GM18519 (cell line): ENCODE measurements at regions not wholly inside any gene's neighbourhood (a gene's known extent, or its start where the extent isn't known, plus 50 kb on each side); places are given as distances from the start of the nearest gene placed in this dataset.

Source experiments
- ATAC-seq: cut with Tn5 transposase; IDR thresholded peaks from one replicate; pipeline ENCODE4 v1.9.1; 2021; ENCODE audit warnings: mild to moderate bottlenecking, moderate library complexity; ENCODE audit not compliant: unreplicated experiment, low FRiP score

- no peak for ATAC-seq
These were observed 205.0 kb upstream of the PDE5A start for GRCh38 chr4:119833611-119834010.

- no peak for ATAC-seq
These were observed 204.2 kb upstream of the PDE5A start for GRCh38 chr4:119832776-119833175.

GRCh38 chr4:119829326-119829725 is 200.7 kb upstream of the PDE5A start:
- no peak for ATAC-seq

GRCh38 chr4:119825696-119826095 is 197.1 kb upstream of the PDE5A start:
- no peak for ATAC-seq

DNA sequence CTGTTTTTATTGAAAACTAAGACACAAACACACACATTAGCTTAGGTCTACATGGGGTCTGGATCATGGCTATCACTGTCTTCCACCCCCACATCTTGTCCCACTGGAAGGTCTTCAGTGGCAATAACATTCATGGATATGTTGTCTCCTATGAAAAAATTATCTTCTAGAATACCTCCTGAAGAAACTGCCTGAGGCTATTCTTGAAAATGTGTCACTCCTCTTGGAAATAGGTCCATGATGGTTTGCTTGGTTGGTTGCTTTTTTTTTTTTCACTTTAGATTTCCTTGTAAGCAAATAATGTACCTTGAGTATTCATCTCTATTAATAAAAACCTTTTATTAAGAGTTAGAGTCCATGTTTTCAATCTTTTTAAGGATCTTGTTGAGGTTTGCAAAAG is 195.3 kb upstream of the PDE5A start:
- ATAC-seq: no peak

DNA sequence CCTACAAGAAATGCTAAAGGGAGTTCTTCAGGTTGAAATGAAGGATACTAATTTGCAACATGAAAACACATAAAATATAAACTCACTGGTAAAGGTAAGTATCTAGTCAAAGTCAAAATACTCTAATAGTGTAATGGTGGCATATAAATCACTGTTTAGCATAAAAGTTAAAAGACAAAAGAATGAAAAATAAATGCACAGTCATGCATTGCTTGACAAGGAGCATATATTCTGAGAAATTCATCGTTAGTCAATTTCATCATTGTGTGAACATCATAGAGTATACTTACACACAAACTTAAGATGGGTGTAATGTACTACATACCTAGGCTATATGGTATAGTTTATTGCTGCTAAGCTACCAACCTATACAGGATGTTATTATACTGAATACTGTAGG is 194.4 kb upstream of the PDE5A start:
- no peak for ATAC-seq

GRCh38 chr4:119816473-119816872 is 187.9 kb upstream of the PDE5A start:
- no peak for ATAC-seq

- ATAC-seq: no peak
These were observed 181.4 kb upstream of the PDE5A start for GRCh38 chr4:119810001-119810400.

GRCh38 chr4:119804404-119804803 is 175.8 kb upstream of the PDE5A start:
- no peak for ATAC-seq

GRCh38 chr4:119797238-119797894 is 168.8 kb upstream of the PDE5A start:
- ATAC-seq: no peak

- no peak for ATAC-seq
These were observed 167.5 kb upstream of the PDE5A start for GRCh38 chr4:119795986-119796578.

DNA sequence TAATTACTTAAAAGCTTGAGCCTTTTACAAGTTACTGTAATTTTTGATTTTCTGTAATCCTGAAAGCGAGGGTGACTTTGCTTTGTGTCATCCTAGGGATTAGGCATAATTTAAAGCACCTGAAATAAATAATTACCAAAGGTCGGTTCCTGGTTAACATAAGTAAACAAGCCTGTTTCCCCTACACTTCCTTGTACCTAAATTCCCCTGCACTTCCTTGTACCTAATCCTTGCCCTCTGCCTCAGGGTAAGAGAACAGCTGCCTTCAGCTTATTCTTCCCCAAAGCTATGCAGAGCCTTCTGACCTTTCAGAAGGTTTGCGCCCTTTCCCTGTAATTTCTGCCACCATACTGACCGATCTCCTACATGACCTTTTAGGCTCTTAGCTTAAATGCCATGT is 166.1 kb upstream of the PDE5A start:
- no peak for ATAC-seq

GRCh38 chr4:119794113-119794512 is 165.5 kb upstream of the PDE5A start:
- ATAC-seq: no peak

DNA sequence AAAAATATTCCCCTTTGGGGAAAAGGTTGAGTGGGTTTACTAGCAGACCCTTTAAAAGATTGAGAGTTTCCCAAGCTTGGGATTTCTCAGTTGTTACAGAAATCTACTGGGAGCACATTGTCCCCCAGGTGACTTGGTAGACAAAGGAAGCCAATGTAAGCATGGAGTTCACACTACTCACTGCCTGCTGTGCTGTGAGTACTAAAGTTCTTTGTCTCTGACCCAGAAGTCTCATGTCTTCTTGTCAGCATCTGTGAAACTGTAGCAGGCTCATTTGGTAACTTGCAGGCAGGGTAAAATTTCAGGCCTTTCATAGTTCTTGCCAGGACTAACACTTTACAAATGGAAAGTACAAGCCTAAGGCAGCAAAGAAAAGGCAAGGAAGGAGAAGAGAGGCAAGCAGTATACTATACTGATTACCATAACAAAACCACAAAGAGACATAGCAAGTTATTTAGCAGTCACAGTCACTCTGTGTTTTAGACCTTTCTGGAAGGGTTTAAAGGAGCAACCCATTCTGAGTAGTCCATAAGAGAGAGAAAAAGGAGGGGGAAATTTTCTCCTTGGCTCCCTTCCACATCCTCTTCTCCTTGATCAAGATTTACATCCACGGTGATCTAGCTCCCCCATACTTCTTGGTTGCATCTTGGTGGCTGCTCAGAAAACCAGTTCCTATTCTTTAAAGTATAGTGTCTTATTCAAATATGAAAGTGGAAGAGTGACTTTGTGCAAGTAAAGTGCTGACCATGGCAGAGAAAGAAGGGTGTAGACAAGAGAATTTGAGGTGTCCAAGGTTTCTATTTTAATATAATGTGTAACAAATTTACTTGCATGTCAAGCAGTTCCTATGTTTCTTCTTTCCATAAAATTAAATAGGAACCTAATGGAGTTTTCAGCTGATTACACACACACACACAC is 160.0 kb upstream of the PDE5A start:
- ATAC-seq: no peak

DNA sequence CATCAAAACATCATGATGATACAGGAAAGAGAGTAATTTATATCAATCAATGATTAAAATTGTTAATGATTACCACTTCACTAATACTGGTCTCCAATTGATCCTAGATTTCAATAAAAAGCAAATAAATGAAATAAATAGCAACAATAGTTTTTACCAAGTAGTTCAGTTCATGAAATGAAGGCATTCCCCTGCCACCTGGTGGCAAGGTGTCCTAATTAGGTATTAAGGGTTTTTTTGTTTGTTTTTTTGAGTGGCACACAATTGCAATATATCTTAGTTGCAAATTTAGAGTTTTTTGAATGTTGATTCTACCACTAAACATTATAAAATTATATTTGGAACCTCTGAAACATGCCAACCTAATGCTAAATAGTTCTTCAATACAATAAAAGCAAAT is 157.4 kb upstream of the PDE5A start:
- no peak for ATAC-seq

GRCh38 chr4:119783189-119783983 is 154.8 kb upstream of the PDE5A start:
- no peak for ATAC-seq

GRCh38 chr4:119781044-119781443 is 152.4 kb upstream of the PDE5A start:
- ATAC-seq: no peak

DNA sequence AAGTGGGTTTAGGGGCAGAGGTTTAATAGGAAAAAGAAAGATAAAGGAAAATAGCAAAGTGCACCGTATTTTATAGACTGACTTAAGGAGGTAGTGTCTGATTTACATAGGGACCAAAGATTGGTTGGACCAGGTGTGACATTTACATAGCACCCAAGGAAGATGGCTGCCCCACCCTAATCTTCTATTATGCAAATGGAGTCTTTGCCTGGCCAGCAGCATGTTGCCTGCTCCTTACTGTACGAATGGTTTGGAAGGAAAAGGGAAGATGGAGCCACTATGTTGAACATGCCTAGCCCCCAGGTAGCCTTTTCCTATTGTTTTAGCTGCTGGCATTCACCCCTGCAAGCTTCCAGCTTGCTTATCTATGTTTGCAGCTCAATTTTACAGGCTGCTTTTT is 146.2 kb upstream of the PDE5A start:
- no peak for ATAC-seq

DNA sequence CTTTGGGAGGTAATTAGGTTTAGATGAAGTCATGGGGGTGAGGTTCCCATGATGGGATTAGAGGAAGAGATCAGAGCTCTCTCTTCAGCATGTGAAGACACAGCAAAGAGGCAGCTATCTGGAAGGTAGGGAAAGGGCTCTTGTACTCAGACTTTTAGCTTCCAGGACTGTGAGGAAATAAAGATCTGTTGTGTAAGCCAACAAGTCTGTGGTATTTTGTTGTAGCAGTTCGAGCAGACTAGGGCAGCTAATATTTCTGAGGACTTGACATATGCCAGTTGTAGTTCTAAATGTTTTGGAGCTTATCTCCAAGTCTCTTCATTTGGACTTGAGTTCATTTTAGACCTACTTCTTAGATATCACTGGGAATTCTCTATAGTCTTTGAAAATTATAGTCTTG is 137.3 kb upstream of the PDE5A start:
- ATAC-seq: no peak

- ATAC-seq: no peak
These were observed 136.9 kb upstream of the PDE5A start for GRCh38 chr4:119765469-119765868.

GRCh38 chr4:119763386-119763785 is 134.8 kb upstream of the PDE5A start:
- no peak for ATAC-seq
